HG03469 (cell line): ENCODE measurements at regions not wholly inside any gene's neighbourhood (a gene's known extent, or its start where the extent isn't known, plus 50 kb on each side); places are given as distances from the start of the nearest gene placed in this dataset.

Experiments used
- ATAC-seq: cut with Tn5 transposase; IDR thresholded peaks from one replicate; pipeline ENCODE4 v1.9.1; 2021; ENCODE audit warnings: mild to moderate bottlenecking, moderate library complexity, moderate number of reproducible peaks; ENCODE audit not compliant: unreplicated experiment

GRCh38 chr6:8277769-8278168 lies 157.6 kb downstream of the SLC35B3 start:
- ATAC-seq: no peak

GRCh38 chr6:8276148-8276547 lies 159.2 kb downstream of the SLC35B3 start:
- ATAC-seq: no peak

DNA sequence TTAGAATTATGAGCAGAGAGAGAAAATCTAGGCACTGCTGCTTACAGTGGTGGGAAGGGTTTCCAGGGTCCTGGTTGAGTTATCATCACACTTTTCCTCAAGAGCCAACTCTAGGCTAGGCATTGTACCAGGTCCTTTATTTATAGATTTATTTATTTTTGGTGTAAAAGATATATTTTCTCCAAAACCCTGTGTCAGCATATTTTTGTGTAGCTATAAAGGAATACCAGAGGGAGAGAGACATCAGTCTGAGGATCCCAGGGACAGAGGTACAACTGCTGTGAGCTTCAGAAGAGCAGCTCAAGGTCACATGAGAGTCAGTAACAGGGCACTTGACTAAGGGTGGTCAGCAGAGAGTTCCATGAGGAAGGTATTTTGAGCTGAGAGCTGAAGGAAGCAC lies 159.7 kb downstream of the SLC35B3 start:
- ATAC-seq: no peak

GRCh38 chr6:8274226-8274625 lies 161.1 kb downstream of the SLC35B3 start:
- no peak for ATAC-seq

- no peak for ATAC-seq
Measured at GRCh38 chr6:8269872-8270454, 165.4 kb downstream of the SLC35B3 start.

DNA sequence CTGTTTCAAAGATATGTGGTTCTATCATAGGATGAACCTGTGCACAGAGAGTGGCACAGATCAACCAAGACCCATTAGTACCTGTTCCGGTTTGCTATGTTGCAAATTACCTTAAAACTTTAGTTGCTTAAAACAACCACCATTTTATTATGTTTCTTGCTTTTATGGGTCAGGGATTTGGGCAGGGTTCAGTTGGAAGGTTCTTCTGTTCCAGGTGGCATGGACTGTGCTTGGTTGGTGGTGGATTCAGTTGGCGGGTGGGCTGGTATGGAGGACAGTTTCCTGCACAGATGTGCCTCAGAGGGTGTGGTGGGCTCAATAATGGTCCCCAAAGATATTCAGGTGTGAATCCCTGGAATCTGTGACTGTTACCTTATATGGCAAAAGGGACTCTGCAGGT lies 166.3 kb downstream of the SLC35B3 start:
- no peak for ATAC-seq

DNA sequence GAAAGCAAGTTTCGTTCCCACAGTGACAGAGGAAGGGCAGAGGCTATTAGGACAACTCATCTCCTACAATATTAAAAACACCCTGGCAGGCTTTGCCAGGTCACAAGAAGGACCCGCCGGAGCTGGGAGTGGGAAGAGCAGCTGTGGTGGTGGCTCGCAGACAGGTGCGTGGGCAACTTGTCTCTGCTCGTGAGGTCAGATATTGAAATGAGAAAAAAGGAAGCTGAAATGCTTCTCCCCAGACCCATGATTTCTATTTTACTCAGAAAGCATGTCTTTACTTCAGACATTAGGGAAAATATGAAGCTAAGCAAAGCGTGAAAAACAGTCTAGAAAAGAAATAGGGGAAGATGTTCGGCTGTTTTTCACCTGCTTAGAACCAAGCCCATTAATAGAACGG lies 166.3 kb upstream of the EEF1E1 start:
- ATAC-seq: no peak

GRCh38 chr6:8268156-8268555 lies 165.8 kb upstream of the EEF1E1 start:
- no peak for ATAC-seq

DNA sequence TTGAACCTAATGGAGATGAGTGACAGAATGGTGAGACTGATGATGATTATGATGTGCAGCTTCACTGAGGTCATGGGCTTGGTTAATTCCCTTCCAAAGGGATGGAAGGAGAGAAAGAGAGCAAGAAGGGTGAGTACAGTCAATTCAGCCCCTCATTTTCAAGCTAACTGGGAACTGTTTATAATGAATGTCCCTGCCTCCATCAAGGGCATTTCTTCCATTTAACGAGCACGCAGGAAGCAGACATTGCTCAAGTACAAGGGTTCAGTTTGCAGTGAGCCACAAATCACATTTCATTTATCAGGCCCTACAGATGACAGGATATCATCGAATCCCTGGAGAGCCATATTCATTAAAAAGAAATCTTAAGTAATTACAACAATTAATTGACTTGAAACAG lies 158.3 kb upstream of the EEF1E1 start:
- ATAC-seq: no peak

GRCh38 chr6:8246403-8246802 lies 144.1 kb upstream of the EEF1E1 start:
- no peak for ATAC-seq

DNA sequence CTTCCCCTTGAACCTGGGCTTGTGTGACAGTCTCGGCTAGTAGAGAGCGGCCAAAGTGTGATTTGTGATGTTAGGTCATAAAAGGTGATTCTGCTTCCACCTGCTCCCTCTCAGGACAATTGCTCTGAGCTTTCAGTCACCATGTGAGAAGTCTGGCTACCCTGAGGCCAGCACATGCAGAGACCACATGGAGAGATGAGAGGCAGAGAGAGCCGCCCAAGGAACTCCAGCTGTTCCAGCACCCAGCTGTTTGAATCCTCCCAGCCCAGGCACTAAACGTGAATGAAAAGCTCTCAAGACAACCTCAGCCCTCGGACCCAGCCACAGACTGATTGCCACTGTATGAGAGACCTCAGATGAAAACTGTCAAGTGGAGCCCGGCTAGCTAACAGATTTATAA lies 143.4 kb upstream of the EEF1E1 start:
- no peak for ATAC-seq

DNA sequence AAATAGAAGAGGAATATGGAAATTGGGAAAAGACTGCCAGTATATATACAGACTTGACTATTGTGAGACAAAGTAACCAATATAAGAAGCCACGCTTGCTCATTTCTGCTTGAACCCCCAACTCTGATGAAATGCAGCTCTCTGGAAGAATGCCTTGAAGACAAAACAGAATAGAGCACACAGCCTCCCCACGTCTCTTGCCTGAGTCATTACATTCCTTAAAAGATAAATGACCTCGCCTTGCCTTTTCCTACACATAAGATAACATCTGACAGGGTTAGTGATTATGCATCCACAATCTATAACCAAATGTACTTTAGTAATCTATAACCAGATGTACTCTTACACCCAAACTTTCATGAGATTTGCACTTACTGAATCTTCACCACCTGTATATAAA lies 141.1 kb upstream of the EEF1E1 start:
- no peak for ATAC-seq

- no peak for ATAC-seq
Measured at GRCh38 chr6:8242885-8243284, 140.5 kb upstream of the EEF1E1 start.

- ATAC-seq: no peak
Measured at GRCh38 chr6:8240301-8240700, 138.0 kb upstream of the EEF1E1 start.

- ATAC-seq: no peak
Measured at GRCh38 chr6:8238773-8239683, 136.7 kb upstream of the EEF1E1 start.

DNA sequence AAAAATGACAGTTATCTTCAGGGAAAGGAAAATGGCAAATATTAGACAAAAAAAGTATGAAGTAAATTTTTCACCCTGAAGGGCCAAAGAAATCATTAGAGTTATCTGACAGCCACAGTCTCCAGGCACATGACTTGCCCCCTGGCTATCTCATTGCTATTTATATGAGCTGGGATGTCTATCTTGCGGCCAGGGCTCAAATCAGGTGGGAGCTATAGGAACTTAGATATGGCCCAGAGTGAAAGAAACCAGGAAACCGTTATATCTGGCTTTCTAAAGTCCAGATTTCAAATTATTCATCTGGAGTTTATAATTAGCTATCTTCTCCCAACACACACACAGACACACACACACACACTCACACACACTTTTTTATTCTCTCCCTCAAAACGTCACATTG lies 135.3 kb upstream of the EEF1E1 start:
- ATAC-seq: no peak

GRCh38 chr6:8236956-8237355 lies 134.6 kb upstream of the EEF1E1 start:
- no peak for ATAC-seq

DNA sequence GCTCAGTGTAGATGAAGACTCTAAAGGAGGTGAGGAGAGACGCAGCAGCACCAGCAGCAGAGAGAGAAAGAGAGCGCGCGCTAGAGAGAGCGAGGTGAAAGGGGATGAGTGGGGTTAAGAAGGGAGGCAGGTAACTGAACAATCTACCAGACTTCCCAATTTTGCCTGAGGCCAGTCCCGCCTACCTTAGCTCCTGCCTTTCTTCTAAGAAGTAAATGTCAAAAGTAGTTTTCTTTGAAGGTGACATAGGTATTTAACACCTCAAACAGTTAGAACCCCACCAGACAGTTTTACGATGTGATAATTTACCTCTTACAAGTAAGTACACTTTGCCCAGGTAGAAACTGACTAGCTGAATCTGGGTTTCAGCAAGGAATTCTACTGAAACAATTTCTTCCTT lies 132.0 kb upstream of the EEF1E1 start:
- no peak for ATAC-seq

- no peak for ATAC-seq
Measured at GRCh38 chr6:8231956-8232355, 129.6 kb upstream of the EEF1E1 start.

GRCh38 chr6:8229915-8230756 lies 127.8 kb upstream of the EEF1E1 start:
- no peak for ATAC-seq

DNA sequence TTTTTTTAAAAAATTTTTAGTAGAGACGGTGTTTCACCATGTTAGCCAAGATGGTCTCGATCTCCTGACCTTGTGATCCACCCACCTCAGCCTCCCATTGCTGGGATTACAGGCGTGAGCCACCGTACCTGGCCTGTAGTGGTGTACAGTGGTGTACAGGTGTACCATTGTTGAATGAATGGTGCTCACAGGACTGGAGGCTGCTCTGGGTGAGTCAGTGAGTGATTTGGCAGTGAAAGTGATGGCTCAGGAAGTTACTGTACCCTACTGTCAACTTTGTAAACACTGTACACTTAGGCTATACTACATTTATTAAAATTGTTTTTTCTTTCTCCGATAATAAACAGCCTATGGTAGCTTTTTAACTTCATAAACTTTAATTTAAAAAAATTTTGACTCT lies 122.8 kb upstream of the EEF1E1 start:
- ATAC-seq: no peak

DNA sequence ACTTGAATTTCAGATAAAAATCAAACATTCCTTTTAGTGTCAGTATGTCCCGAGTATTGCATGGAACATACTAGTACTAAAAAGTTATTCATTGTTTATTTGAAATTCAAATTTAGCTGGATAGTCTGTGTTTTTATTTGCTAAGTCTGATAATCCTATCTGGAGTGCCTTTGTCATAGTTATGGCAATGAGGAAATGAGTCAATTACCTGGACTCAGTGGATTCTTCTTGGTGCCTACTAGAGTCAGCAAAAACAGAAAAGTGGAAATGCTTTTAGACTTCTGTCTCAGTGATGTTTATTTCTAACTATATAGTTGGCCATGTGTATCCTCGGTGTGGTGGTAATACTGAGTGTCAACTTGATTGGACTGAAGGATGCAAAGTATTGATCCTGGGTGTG lies 121.3 kb upstream of the EEF1E1 start:
- ATAC-seq: no peak
